Subcutaneous abdominal adipose tissue (tissue), 5 donors: ENCODE measurements at regions not wholly inside any gene's neighbourhood (a gene's known extent, or its start where the extent isn't known, plus 50 kb on each side); places are given as distances from the start of the nearest gene placed in this dataset.

Experiments
- H3K27ac ChIP-seq: one replicate; pipeline ENCODE4 v1.7.0; 2013; ENCODE audit warnings: low read depth, mild to moderate bottlenecking, inconsistent platforms, low read length, moderate library complexity
- H3K27me3 ChIP-seq, 5 donors: one replicate each; pipeline ENCODE4 v1.7.0; 2013; ENCODE audit warnings: low read length in 5 of 5, inconsistent platforms in 1 of 5; ENCODE audit not compliant: control insufficient read depth in 5 of 5, insufficient read depth in 4 of 5
- H3K36me3 ChIP-seq, 5 donors: one replicate each; pipeline ENCODE4 v1.7.0; 2013; ENCODE audit warnings: low read length in 5 of 5; ENCODE audit not compliant: control insufficient read depth in 5 of 5, insufficient read depth in 5 of 5
- H3K4me1 ChIP-seq, 5 donors: one replicate each; pipeline ENCODE4 v1.7.0; 2013; ENCODE audit warnings: low read length in 5 of 5, mild to moderate bottlenecking in 3 of 5, moderate library complexity in 1 of 5; ENCODE audit not compliant: control insufficient read depth in 5 of 5, insufficient read depth in 5 of 5
- H3K4me3 ChIP-seq, 5 donors: one replicate each; pipeline ENCODE4 v1.7.0; 2013; ENCODE audit warnings: low read length in 5 of 5, low read depth in 1 of 5
- H3K9ac ChIP-seq, 5 donors: one replicate each; pipeline ENCODE4 v1.7.0; 2013; ENCODE audit warnings: low read length in 5 of 5, mild to moderate bottlenecking in 4 of 5, moderate library complexity in 3 of 5
- H3K9me3 ChIP-seq, 5 donors: one replicate each; pipeline ENCODE4 v1.7.0; 2013; ENCODE audit warnings: low read length in 5 of 5; ENCODE audit not compliant: control insufficient read depth in 5 of 5
- donor health status: healthy.
- donor health status: healthy.
- donor health status: healthy.
- donor health status: healthy.
- donor health status: healthy.

- Histone ChIP-seq H3K36me3 (no peaks in the 10 kb centered on the region), H3K27me3 (no peaks in the 10 kb centered on the region), H3K9ac (no peak overlapping the region), H3K9me3 (no peaks in the 10 kb centered on the region), H3K4me3 (no peak overlapping the region), H3K27ac (no peak overlapping the region), H3K4me1 (no peaks in the 10 kb centered on the region)
Observed at GRCh38 chr16:79717333-79718137, 117.0 kb upstream of the MAF start.

GRCh38 chr16:79716645-79717332 lies 116.3 kb upstream of the MAF start:
- no peak overlapping the region for H3K4me3 ChIP-seq
- no peaks in the 10 kb centered on the region for H3K27me3 ChIP-seq
- no peaks in the 10 kb centered on the region for H3K4me1 ChIP-seq
- no peaks in the 10 kb centered on the region for H3K9me3 ChIP-seq
- no peaks in the 10 kb centered on the region for H3K36me3 ChIP-seq
- H3K9ac ChIP-seq = no peak overlapping the region
- H3K27ac ChIP-seq = no peak overlapping the region

GRCh38 chr16:79715061-79715460 lies 114.5 kb upstream of the MAF start:
- Histone ChIP-seq H3K4me1 (no peaks in the 10 kb centered on the region), H3K9ac (no peak overlapping the region), H3K9me3 (no peaks in the 10 kb centered on the region), H3K27ac (no peak overlapping the region), H3K27me3 (no peaks in the 10 kb centered on the region), H3K4me3 (no peak overlapping the region), H3K36me3 (no peaks in the 10 kb centered on the region)

DNA sequence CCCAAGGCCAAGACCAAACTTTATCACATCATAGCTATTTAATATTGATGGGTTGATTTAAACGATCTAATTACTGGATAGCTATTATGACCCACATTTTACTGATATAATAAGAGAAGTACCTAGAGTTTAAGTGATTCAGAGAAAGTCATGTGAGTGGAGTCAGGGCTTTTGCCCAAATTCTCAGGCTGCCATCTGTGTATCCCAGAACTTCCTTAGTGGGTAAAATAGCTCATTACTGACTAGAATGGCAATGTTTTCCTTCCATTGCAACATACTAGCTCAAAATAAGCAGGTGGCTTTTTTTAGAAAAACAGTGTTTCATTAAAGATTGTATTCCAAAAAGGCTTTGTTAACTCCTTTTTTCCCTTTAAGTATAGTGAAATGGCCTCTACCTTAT lies 113.9 kb upstream of the MAF start:
- Histone ChIP-seq H3K4me3 (no peak overlapping the region), H3K27ac (no peak overlapping the region), H3K9ac (no peak overlapping the region), H3K9me3 (no peaks in the 10 kb centered on the region), H3K4me1 (no peaks in the 10 kb centered on the region), H3K27me3 (no peaks in the 10 kb centered on the region), H3K36me3 (no peaks in the 10 kb centered on the region)

DNA sequence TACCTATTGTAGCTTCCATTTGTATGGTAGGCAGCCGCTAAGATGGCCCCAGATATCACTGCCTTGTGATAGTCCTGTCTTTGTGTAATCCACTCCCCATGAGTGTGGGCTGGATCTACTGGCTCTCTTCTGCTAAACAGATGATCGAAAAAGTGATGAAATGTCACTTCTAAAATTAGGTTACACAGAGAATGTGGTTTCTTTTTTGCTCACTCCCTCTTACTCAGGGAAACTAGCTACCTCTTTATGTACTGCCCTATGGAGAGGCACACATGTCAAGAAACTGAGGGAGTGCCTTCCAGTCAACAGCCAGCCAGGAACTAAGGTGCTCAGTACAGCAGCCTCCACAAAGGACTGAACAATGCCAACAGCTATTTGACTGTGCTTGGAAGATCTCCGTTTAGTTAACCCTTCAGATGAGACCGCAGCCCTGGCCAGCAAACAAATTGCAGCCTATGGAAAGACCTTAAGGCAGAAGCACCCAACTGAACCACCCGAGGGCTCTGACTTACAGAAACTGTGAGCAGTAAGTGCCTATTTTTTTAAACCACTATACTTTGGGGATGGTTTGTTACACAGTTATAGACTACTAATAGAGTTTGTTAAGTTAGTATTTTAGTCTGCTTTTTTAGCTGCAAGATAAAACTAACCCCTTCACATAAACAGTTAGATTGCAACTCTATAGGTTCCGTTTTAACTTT lies 113.2 kb upstream of the MAF start:
- Histone ChIP-seq H3K27ac (no peak overlapping the region), H3K4me3 (no peak overlapping the region), H3K4me1 (no peaks in the 10 kb centered on the region), H3K36me3 (no peaks in the 10 kb centered on the region), H3K27me3 (no peaks in the 10 kb centered on the region), H3K9me3 (no peaks in the 10 kb centered on the region), H3K9ac (no peak overlapping the region)

GRCh38 chr16:79712276-79712675 lies 111.7 kb upstream of the MAF start:
- Histone ChIP-seq H3K9me3 (no peaks in the 10 kb centered on the region), H3K36me3 (no peaks in the 10 kb centered on the region), H3K4me1 (peaks cover 0 to 1% (median 0%) of the 10 kb centered on the region in 5 donors), H3K27me3 (peaks cover 0 to 3% (median 0%) of the 10 kb centered on the region in 5 donors), H3K27ac (no peak overlapping the region), H3K9ac (no peak overlapping the region), H3K4me3 (no peak overlapping the region)

DNA sequence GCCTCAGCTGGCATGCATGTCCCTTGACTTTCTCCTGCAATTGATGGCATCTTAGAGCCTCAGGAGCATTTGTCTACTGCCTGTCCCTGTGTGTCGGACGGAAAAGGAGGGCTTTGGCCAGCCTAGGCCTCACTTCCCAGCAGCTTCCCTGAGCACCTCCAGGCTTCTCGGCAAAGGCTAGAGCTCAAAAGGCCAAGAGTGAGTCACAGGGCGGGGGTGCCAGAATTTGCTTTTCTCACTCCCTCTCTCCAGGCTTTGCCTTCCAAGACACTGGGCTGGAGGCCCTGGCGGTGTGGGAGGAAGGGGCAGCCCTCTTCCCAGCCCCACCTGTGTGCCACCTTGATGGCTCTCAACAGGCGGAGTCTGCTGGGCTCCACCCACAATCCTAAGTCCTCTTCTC lies 107.3 kb upstream of the MAF start:
- no peaks in the 10 kb centered on the region for H3K36me3 ChIP-seq
- no peak overlapping the region for H3K9ac ChIP-seq
- no peaks in the 10 kb centered on the region for H3K9me3 ChIP-seq
- no peak overlapping the region for H3K4me3 ChIP-seq
- H3K27me3 ChIP-seq = peaks cover 0 to 3% (median 0%) of the 10 kb centered on the region in 5 donors
- no peak overlapping the region for H3K27ac ChIP-seq
- H3K4me1 ChIP-seq = peaks cover 0 to 4% (median 0%) of the 10 kb centered on the region in 5 donors

DNA sequence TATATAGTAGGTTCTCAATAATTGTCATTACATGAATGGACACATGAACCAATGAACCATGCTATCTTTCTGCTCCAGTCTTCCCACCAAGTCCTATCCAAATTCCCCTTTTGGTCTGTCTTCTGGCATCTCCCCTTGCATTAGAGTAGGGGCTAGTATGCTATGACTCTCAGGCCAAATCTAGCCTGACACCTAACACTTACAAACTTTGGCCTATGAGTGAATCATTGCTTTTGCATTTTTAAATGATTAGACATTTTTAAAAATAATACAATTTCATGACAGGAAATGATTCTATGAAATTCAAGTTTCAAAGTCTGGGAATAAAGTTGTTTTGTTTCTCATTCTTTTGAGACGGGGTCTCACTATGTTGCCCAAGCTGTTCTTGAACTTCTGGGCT lies 102.5 kb upstream of the MAF start:
- Histone ChIP-seq H3K4me1 (peaks cover 0 to 8% (median 0%) of the 10 kb centered on the region in 5 donors), H3K36me3 (peaks cover 0 to 3% (median 0%) of the 10 kb centered on the region in 5 donors), H3K27ac (no peak overlapping the region), H3K9ac (no peak overlapping the region), H3K4me3 (no peak overlapping the region), H3K9me3 (no peaks in the 10 kb centered on the region), H3K27me3 (no peaks in the 10 kb centered on the region)

- no peak overlapping the region for H3K27ac ChIP-seq
Observed at GRCh38 chr16:79698341-79698753, 97.8 kb upstream of the MAF start.

More at GRCh38 chr16:79698341-79698753, 97.8 kb upstream of the MAF start:
- Histone ChIP-seq H3K9ac (no peak overlapping the region), H3K9me3 (peaks cover under 1 to 3% (median 2%) of the 10 kb centered on the region in 5 donors), H3K27me3 (no peaks in the 10 kb centered on the region), H3K4me3 (no peak overlapping the region), H3K4me1 (peaks cover 0 to 8% (median 0%) of the 10 kb centered on the region in 5 donors), H3K36me3 (peaks cover 0 to 3% (median 0%) of the 10 kb centered on the region in 5 donors)
